ENCODE measurements at regions not wholly inside any gene's neighbourhood (a gene's known extent, or its start where the extent isn't known, plus 50 kb on each side); places are given as distances from the start of the nearest gene placed in this dataset.

- TF ChIP-seq POLR2A (IDR thresholded peaks at IDR 0.05) (no peak), CTCF (IDR thresholded peaks at IDR 0.05) (no peak)
- Histone ChIP-seq H3K36me3 (replicated peaks in 1 of 2; ENCODE audit: insufficient read depth in 1 of 2, low read depth in 2 of 2) (no peaks in the 10 kb centered on the region), H3K4me3 (no peak overlapping the region), H3K9me3 (no peaks in the 10 kb centered on the region), H3K27me3 (no peaks in the 10 kb centered on the region), H3K27ac (no peak overlapping the region), H3K4me1 (no peaks in the 10 kb centered on the region)
- ATAC-seq (no peak), DNase-seq (no peak)
- intact Hi-C loops (cut with DNase I): no loop called here
- 21 to 38% methylated on average over 1 of the region's 1 CpG for WGBS, 2 donors
These were observed 200.2 kb downstream of the TRIM36 start for GRCh38 chr5:114969482-114969881.

GRCh38 chr5:114957384-114957783 is 212.3 kb downstream of the TRIM36 start:
- Histone ChIP-seq H3K4me3 (no peak overlapping the region), H3K9me3 (no peaks in the 10 kb centered on the region), H3K27ac (no peak overlapping the region), H3K4me1 (no peaks in the 10 kb centered on the region), H3K27me3 (no peaks in the 10 kb centered on the region), H3K36me3 (replicated peaks in 1 of 2; ENCODE audit: insufficient read depth in 1 of 2, low read depth in 2 of 2) (no peaks in the 10 kb centered on the region)
- ATAC-seq (no peak), DNase-seq (no peak)
- intact Hi-C loops (cut with DNase I): no loop called here
- TF ChIP-seq POLR2A (IDR thresholded peaks at IDR 0.05): no peak
- no peak for TF ChIP-seq CTCF (IDR thresholded peaks at IDR 0.05)
- WGBS, 2 donors: 64 to 75% methylated on average over 7 of the region's 7 CpGs

GRCh38 chr5:114953565-114953964 is 216.1 kb downstream of the TRIM36 start:
- TF ChIP-seq CTCF (IDR thresholded peaks at IDR 0.05) (no peak), POLR2A (IDR thresholded peaks at IDR 0.05) (no peak)
- no peak for ATAC-seq

GRCh38 chr5:114952876-114953275 is 216.8 kb downstream of the TRIM36 start:
- intact Hi-C loops (cut with DNase I): no loop called here
- H3K27me3 ChIP-seq: no peaks in the 10 kb centered on the region
- no peaks in the 10 kb centered on the region for H3K9me3 ChIP-seq
- DNase-seq: no peak
- no peak overlapping the region for H3K27ac ChIP-seq
- no peak overlapping the region for H3K4me3 ChIP-seq
- no peak for TF ChIP-seq POLR2A (IDR thresholded peaks at IDR 0.05)
- TF ChIP-seq CTCF (IDR thresholded peaks at IDR 0.05): no peak
- 62 to 71% methylated on average over 5 of the region's 5 CpGs for WGBS, 2 donors
- ATAC-seq: no peak
- no peaks in the 10 kb centered on the region for H3K36me3 ChIP-seq (replicated peaks in 1 of 2; ENCODE audit: insufficient read depth in 1 of 2, low read depth in 2 of 2)
- H3K4me1 ChIP-seq: no peaks in the 10 kb centered on the region

More at GRCh38 chr5:114953565-114953964, 216.1 kb downstream of the TRIM36 start:
- no peaks in the 10 kb centered on the region for H3K36me3 ChIP-seq (replicated peaks in 1 of 2; ENCODE audit: insufficient read depth in 1 of 2, low read depth in 2 of 2)
- no peaks in the 10 kb centered on the region for H3K27me3 ChIP-seq
- H3K9me3 ChIP-seq: no peaks in the 10 kb centered on the region
- intact Hi-C loops (cut with DNase I): no loop called here
- no peak for DNase-seq
- no peaks in the 10 kb centered on the region for H3K4me1 ChIP-seq
- 43 to 75% methylated on average over 2 of the region's 2 CpGs for WGBS, 2 donors
- H3K27ac ChIP-seq: no peak overlapping the region
- no peak overlapping the region for H3K4me3 ChIP-seq

- DNase-seq (no peak), ATAC-seq (no peak)
- H3K27ac ChIP-seq: no peak overlapping the region
- H3K4me3 ChIP-seq: no peak overlapping the region
- H3K27me3 ChIP-seq: no peaks in the 10 kb centered on the region
- no peaks in the 10 kb centered on the region for H3K9me3 ChIP-seq
- no peak for TF ChIP-seq CTCF (IDR thresholded peaks at IDR 0.05)
- no peak for TF ChIP-seq POLR2A (IDR thresholded peaks at IDR 0.05)
- no peaks in the 10 kb centered on the region for H3K36me3 ChIP-seq (replicated peaks in 1 of 2; ENCODE audit: insufficient read depth in 1 of 2, low read depth in 2 of 2)
- intact Hi-C loops (cut with DNase I): no loop called here
- no peaks in the 10 kb centered on the region for H3K4me1 ChIP-seq
These were observed 220.0 kb downstream of the TRIM36 start for GRCh38 chr5:114949756-114950155.

Data from body of pancreas (tissue), 4 donors.